ENCODE measurements at regions not wholly inside any gene's neighbourhood (a gene's known extent, or its start where the extent isn't known, plus 50 kb on each side); places are given as distances from the start of the nearest gene placed in this dataset.
"Not testable (repeated sequence)": the region's sequence is repeated elsewhere in the genome, so short reads cannot be mapped to it uniquely, and the experiment has no call there.

DNA sequence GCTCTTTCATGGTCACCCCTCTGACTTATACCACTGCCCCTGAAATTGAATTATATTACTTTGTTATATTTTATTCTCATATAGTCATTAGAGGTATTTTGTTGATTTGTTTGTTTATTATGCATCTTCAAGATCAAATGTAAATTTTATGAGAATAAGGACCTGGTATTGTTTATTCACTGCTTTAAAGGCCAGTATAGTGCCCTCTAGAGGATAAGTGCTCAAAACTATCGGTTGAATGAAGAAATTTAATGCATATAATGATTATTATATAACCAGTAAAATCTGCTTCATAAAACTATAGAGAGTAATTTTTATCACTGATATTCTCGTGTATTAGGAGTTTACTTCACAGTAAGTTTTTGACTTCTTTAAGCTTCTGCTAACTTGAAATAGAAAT, 1401.9 kb downstream of the SLITRK1 start:
- DNase-seq = no peak

DNA sequence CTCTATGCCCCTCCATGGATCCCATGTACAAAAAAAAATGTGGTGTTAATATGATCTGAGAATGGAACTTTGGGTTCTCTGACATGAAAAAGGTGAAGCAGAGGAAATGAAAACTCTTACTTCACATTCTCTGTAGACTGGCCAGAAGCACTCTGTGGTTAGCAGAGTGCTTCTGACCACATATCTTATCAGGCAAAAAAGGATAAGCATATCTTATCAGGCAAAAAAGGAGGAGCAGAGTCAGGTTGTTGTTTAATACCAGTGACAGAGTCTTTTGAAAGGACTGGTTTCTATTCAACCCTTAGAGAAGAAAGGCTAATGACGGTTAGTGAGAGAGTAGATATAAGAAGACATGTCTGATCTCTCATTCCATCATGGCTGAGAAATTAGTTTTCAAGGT, 1404.8 kb downstream of the SLITRK1 start:
- DNase-seq = no peak

DNA sequence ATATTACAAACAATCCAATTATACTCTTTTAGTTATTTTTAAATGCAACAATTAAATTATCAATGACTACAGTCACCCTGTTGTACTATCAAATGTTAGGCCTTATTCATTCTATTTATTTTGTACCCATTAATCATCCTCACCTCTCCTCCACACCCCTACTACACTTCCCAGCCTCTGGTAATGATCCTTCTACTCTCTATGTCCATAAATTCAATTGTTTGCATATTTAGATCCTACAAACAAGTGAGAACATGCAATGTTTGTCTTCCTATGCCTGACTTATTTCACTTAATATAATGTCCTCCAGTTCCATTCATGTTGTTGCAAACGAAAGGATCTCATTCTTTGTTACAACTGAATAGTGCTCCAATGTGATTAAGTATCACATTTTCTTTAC, 1414.6 kb downstream of the SLITRK1 start:
- DNase-seq = no peak

DNA sequence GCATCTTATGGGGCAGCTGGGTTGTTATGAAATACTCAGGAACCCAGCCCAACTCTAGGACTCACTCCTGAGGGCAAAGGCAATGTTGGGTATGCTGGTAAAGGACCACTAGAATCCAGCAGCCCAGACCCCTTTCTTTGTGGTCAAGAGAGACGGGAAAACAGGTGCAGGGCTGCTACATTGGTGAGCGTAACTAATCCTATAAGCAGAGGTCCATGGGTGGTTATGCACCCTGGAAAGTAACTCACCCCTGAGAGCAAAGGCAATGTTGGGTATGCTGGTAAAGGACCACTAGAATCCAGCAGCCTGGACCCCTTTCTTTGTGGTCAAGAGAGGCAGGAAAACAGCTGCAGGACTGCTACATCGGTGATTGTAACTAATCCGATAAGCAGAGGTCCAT, 1422.7 kb downstream of the SLITRK1 start:
- DNase-seq = not testable (repeated sequence)

DNA sequence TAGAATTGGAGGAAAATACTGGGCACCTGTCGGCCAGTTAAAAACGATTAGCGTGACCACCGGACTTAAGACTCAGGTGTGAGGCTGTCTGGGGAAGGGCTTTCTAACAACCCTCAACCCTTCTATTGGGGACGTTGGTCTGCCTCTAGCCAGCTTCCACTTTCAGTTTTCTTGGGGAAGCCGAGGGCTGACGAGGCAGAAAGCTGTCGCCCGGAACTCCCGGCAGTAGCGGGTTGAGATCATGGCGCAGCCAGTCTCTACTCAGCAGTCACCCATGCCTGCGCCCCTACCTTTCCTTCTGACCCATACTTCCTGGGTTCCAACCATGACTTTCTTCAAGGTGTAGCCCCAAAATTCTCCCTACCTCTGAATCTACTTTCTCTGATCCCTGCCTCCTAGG, 1424.1 kb downstream of the SLITRK1 start:
- DNase-seq = no peak

DNA sequence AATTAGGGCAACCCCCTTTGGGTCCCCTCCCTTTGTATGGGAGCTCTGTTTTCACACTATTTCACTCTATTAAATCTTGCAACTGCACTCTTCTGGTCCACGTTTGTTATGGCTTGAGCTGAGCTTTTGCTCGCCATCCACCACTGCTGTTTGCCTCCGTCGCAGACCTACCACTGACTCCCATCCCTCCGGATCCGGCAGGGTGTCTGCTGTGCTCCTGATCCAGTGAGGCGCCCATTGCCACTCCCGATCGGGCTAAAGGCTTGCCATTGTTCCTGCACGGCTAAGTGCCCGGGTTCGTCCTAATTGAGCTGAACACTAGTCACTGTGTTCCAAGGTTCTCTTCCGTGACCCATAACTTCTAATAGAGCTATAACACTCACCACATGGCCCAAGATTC, 1424.7 kb downstream of the SLITRK1 start:
- DNase-seq = not testable (repeated sequence)

DNA sequence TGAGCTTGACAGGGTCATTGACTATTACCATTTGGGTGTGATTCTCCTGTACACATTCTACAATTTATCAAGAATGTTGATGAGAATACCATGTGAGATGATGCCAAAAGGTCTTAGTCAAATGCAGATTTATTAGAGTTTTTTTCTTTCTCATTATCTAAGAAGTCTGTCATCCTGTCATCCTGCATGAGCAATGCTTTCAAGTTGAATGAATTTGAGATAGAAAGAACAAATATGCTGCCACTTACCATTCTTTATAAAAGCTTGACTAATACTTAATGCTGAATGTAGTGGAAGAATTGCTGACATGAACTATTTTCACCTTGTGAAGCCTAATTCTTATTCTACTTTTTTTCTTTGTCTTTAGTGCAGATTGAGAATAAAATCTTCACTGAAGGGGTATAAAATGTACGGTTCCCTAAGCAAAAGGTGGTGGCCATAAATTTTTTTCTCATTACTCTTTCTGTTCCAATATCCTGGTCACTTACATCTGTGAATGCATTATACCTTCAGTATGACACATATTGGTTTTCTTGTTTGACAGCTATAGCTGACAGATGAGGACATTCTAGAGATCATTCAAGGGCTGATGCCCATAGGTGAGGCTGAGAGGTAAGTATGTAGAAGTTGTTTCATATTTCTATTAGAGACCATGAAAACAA, 1434.7 kb downstream of the SLITRK1 start:
- DNase-seq = no peak

DNA sequence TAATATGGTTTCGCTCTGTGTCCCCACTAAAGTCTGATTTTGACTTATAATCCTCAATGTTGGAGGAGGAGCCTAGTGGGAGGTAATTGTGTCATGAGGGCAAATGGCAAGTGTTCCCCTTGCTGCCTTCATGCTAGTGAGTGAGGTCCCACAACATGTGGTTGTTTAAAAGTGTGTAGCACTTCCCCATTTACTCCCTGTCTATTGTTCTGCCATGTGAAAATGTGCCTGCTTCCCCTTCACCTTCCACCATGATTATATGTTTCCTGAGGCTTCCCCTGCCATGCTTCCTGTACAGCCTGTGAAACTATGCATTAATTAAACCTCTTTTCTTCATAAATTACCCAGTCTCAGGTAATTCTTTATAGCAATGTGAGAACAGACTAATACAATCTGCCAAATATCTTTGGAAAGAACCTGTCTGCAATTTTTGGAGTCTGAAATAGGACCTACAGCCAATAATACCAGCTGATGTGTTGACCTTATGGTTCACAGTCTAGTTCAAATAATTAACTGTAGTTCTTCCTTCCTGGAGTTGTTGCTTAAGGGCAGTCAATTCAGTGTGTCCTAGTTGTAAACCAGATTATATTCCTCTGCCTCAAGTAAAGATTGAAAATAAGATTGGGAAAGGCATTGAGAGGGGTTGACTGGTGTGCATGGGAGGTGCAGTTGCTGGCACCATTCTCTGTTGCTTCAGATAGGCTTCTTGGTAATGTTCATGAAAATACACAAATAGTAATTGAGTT, 1442.9 kb downstream of the SLITRK1 start:
- no peak for DNase-seq

DNA sequence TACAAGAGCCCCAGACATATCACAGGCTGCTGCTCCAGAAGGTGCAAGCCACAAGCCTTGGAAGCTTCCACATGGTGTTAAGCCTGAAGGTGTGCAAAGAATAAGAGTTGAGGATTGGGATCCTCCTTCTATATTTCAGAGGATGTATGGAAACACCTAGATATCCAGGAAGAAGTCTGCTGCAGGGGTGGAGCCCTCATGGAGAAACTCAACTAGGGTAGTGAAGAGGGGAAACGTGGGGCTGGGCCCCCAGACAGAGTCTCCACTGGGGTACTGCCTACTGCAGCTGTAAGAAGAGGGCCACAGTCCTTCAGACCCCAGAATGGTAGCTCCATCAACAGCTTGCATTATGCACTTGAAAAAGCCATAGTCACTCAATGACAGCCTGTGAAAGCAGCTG, 1444.0 kb downstream of the SLITRK1 start:
- no peak for DNase-seq

DNA sequence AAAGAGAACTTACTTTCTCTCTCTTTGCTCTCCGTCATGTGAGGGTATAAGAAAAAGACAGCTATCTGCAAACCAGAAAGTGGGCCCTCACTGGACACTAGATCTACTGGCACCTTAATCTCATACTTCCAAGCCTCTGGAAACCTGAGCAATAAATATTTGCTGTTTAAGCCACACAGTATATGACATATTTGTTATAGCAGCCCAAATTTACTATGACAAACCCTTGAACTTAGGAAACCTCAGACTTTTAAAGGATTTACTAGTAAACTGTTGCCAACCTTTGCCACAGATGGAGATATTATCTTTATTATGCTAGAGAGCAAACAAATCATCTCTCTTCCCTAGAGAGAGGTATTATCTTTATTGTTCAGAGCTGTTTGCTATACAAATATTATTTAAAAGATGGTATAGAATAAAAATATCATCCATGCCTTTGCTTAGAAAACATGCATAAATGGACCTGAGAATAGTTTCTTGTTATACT, 1446.1 kb downstream of the SLITRK1 start:
- no peak for DNase-seq

DNA sequence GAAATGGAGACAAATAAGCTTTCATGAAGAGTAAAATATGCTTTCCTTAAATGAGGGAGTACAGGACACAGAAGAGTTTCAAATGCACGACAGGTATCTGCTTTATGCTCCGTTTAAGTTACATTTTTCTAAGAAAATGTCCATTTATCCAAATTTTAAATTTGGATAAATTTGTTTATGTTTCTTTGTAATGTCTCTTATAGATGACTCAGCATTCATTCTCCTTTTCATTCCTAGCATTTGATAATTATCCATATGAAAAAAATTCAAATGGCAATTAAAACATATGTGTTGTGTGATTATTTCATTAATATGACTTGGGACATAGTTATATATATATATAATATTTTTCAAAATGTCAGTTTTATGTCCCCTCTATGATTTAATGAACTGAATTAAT, 1449.3 kb downstream of the SLITRK1 start:
- no peak for DNase-seq

DNA sequence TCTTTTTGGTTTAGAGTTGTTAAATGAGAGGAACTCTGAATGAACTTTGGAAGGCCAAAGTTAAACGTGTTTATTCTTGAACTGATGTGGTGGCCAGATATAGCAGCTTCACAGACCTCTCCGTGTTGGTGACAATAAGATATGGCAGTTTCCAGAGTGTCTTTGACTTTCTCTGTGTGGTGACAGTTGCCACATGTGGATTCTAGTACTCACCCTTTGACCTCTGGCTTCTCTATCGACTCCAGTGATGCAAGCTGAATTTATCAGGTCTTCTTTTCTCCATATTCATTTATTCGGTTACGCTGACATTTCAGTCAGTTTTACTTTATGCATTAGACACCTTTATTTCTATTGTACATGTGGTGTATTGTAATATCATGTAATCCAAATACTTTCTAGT, 1469.5 kb downstream of the SLITRK1 start:
- DNase-seq = no peak

DNA sequence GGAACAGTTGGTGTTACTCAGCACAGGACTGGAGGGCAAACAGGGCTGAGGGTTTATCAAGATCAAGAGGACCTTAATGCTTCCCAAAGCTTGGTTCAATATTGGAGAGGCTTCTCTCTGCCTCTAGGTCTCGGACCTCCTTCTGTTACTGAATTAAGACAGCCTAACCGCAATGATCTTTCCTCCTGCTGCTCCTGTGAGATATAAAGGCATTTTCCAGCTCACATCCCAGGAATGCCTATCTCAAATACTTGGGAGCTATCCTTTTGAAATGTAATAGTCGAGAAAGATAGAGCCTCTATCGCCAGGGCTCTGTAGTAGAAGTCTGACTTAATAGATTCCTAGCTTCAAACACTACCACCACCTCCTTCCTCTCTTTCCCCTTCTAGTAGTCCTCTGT, 1475.0 kb downstream of the SLITRK1 start:
- DNase-seq = no peak

DNA sequence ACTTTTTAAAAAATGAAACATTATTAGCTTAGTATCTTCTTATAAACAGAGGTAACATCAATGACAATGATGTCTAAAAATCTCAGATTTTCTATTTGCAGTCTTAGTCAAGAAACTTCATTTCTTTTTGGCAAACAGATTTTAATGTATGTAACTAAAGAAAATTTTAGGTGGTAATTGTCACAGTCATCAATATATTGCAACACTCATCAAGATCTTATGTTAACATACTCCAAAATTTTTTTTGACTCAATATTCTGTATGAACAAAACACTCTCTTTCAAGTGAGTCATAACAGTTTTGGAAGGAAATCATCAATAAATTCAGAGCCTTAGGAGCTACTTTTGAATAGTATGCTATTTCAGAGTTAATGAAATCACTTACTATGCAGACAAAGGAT, 1507.6 kb downstream of the SLITRK1 start:
- DNase-seq = no peak

DNA sequence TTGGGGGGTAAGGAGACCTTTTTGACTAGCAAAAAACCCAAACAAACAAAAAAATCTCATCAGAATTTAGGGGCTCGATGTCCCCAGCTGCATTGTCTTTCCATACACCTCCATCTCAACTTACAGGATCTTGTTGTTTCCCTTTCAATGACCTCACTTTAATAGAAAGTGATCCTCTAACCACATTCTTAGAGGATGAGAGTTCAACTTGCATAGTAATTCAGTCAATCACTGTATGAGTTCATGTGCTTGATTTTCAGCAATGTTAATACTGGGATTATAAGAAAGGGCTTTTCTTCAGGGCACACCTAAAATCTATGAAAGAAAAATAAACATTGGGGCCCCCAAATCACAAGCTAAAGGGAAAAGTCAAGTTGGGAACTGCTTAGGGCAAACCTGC, 1512.0 kb downstream of the SLITRK1 start:
- DNase-seq = no peak

DNA sequence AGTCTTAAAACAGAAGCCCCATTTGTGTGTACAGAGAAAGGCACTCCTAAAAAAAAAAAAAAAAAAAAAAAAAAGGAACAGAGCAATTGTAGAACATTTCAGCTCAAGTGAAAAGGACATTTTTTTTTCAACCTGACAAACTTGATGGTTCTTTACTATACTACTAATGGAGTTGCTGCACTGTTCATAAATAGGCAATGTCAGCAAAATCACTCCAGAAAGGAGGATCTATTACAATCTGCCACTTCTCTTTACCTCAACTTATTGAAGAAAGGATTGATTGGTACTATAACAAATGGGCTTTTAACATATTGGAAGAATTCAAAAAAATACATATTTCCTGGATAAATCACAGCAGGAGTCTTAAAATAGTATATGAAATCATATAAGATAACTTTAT, 1517.7 kb downstream of the SLITRK1 start:
- DNase-seq = no peak

DNA sequence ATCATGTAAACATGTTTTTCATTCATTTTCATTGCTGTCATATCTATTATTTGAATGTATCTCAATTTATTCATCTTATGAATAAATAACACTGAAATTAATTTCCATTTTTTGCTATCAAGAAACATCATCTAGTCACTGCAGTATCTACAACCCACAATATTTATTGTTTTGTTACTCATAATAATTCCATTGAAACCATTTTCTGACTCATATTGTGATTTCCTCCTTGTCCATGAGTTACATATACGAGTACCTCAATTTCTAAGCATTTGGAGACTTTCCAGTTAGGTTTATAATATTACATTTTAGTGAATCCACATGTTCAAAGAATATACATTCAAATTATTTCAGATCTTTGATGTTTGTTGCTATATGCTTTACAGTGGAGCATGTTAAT, 1524.0 kb downstream of the SLITRK1 start:
- DNase-seq = no peak

DNA sequence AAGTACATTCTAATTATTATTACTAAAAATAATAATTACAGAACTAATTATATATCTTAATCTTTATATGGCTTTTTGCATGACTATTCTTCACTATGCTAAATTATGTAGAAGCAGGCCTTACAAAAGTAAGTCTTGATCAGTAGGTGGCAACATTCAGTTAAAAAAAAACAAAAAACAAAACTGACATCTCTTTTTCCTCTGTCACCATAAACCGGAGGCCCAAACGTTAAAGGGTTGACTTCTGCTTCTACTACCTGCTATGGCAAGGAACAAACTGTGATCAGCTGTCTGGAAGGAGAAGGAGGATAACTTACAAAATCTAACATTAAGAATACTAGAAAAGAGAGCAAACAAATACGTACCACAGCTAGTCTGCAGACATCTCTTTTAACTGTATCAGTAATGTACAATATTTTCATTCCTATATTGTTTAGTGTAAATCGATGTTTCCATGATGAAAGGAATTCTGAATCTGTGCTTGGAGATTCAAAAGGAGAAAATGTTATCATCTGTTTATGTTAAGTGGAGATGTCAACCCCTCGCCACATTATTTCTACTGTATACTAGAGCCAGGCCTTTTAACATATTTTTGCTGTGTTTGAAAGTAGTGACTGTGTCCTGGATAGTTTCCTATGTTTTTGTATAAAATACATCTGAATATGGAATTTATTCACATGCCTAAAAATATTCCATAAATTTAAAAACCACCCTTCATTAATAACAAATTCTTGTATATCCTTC, 1525.4 kb downstream of the SLITRK1 start:
- no peak for DNase-seq

DNA sequence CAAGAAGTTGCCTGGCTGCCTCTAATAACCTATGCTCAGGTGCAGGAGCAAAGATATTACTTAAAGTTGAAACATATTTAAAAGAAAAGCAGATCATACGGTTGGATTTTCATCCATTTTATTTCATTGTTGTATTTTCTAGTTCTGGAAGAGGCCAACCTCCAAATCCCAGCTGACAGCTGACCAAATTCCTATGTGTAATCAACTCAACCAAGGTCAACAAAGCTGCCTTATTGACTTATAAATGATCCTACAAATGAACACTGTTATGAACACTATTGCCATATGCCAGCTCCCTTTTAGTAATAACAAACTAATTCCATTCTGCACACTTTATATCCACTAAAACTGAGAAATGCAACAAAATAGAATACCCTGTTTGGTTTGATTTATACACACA, 1537.4 kb downstream of the SLITRK1 start:
- no peak for DNase-seq

DNA sequence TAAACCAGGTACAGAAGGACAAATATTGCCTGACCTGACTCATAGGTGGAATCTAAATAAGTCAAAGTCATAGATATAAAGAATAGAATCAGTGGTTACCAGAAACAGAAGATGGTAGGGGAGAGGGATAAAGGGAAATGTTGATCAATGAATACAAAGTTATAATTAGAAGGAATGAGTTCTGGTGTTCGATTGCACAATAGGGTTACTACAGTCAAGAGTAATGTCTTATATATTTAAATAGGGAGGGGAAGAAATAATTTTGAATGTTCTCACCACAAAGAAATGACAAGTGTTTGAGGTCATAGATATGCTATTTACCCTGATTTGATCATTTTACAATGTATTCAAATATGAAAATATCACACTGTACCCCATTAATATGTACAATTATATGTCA, 1541.2 kb downstream of the SLITRK1 start:
- no peak for DNase-seq

DNA sequence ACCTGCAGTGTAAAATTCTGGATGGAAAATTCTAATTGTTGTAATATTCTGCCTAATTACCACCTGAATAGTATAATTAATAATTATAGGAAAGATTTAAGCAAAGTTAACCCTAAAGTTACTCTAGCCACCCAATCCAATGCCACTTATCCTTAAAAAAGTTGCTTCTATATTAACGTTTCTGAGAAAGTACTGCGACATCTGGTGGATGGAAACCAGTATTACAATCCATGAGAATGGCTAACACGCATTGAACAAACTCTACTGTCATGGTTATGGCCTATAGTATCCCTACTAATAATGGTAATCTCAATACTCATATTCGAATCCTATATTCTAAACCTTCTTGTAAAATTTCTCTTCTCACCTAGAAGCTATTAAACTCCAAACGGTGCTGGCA, 1551.8 kb downstream of the SLITRK1 start:
- DNase-seq = no peak

DNA sequence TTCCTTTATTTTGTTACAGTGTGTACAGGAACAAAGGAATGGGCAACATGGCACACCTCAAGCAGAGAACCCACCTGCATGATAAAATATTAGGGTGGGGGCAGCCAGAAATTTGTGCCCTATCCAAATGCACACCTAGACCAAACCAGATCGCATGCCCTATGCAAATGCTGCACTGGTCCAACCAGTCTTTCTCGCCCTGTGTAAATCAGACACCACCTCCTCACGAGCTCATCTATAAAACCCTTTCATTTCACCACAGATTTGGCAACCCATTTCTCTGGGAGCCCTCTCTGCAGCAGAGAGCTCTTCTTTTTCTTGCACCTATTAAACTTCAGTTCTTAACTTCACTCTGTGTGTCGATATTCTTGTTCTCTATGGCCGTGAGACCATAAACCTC, 1559.2 kb downstream of the SLITRK1 start:
- no peak for DNase-seq

DNA sequence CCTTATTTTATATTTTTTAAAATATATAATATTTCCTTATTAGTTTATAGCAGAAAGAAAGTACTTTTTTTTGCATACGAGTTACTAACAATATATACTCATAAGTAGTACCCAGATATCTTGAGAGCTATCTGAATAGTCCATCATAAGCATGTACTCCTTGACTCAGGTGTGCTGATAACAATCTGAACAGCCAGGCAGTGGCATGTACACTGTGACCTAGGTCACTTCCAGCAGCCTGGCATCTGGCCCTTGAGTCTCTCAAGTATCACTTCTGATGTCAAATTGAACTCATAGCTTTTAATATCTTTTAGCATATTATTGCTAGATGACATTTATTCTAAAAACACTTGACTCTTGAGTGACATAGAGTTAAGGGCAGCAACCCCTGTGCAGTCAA, 1576.7 kb downstream of the SLITRK1 start:
- no peak for DNase-seq

DNA sequence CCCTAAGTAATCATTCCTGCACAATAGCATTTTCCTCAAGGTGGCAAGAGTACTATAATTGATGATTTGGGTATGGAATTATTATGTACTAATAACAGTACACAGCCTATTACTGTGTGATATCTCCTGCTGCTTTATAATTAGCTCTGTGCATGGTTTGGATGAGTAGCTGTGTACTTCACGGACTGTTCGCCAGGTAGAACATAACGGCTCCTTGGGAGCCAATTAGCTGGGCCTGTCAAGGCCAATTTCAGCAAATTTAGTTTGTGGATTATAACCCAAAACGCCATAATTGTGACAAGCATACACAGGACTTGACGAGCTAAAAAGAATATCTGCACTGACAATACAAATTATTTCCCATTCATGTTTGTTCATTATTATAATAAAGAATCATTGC, 1584.2 kb downstream of the SLITRK1 start:
- no peak for DNase-seq

Measured in stimulated activated CD4-positive, alpha-beta T cell treated with anti-CD3 and anti-CD28 coated beads, Interleukin-4, amount 100 ng/mL, for 24 hours (primary cell).